Lower leg skin (tissue), 3 donors: ENCODE measurements at regions not wholly inside any gene's neighbourhood (a gene's known extent, or its start where the extent isn't known, plus 50 kb on each side); places are given as distances from the start of the nearest gene placed in this dataset.

ENCODE experiments used
- POLR2A ChIP-seq, 2 donors: fragments of 450-650 bp; IDR thresholded peaks; one replicate each; pipeline ENCODE4 v1.6.1; 2016 to 2017; ENCODE audit warnings: antibody characterized with exemption in 2 of 2, mild to moderate bottlenecking in 1 of 2, moderate library complexity in 1 of 2
- TF ChIP-seq, protein P1 (sequence below), 3 donors: fragments of 450-650 bp; IDR thresholded peaks; one replicate each; pipeline ENCODE4 v1.5.1; 2016; ENCODE audit warnings: antibody characterized with exemption in 3 of 3, mild to moderate bottlenecking in 3 of 3, moderate library complexity in 2 of 3

DNA sequence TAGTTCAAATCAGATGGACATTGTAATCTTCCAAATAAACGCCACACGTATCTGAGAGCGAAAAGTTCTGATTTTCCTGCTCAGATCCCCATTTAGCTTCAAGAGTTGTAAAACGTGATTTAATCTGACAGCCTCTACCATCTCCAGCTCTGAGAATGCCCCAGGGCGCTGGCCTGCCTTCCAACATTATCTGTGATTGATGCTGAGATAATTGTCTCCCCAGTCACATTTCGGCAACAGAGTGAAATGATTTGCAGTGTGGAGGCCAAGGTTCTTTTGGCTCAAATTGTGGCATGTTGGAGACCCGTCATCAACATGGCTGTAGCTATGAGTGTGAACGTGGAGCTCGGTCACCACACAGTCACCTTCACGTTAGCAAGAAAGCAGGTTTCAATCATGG is 283.4 kb downstream of the BRD1 start:
- TF ChIP-seq, protein P1, sequence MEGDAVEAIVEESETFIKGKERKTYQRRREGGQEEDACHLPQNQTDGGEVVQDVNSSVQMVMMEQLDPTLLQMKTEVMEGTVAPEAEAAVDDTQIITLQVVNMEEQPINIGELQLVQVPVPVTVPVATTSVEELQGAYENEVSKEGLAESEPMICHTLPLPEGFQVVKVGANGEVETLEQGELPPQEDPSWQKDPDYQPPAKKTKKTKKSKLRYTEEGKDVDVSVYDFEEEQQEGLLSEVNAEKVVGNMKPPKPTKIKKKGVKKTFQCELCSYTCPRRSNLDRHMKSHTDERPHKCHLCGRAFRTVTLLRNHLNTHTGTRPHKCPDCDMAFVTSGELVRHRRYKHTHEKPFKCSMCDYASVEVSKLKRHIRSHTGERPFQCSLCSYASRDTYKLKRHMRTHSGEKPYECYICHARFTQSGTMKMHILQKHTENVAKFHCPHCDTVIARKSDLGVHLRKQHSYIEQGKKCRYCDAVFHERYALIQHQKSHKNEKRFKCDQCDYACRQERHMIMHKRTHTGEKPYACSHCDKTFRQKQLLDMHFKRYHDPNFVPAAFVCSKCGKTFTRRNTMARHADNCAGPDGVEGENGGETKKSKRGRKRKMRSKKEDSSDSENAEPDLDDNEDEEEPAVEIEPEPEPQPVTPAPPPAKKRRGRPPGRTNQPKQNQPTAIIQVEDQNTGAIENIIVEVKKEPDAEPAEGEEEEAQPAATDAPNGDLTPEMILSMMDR (IDR thresholded peaks at IDR 0.05), result no peak
- no peak for TF ChIP-seq POLR2A (IDR thresholded peaks at IDR 0.05)
